ENCODE measurements at regions not wholly inside any gene's neighbourhood (a gene's known extent, or its start where the extent isn't known, plus 50 kb on each side); places are given as distances from the start of the nearest gene placed in this dataset.

- DNase-seq, result no peak
- 88% methylated on average over 2 of the region's 4 CpGs for WGBS (ENCODE audit: insufficient coverage)
- H3K4me3 Mint-ChIP-seq, result no peak overlapping the region
Observed at GRCh38 chr6:170035901-170036304, 255.0 kb downstream of the DLL1 start.

DNA sequence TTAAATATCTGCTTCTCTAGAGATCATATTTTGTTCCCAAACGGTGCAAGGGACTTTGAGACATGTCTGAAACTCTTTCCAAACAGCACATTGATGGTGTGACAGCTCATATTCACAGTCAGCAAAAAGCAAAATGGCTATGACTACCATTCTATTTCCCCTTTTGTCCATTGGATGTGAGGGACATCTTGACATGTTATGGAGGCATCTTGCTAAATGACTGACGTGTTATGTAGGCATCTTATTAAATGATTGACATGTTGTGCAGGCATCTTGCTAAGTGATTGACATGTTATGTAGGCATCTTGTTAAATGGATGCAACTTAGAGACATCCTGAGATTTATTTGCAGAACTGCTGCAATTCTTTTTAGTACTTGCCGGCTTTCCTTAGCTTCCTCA is 255.8 kb downstream of the DLL1 start:
- H3K36me3 ChIP-seq (replicated peaks in 1 of 2; ENCODE audit: control insufficient read depth in 1 of 2, insufficient read depth in 2 of 2, low read length in 2 of 2), result no peaks in the 10 kb centered on the region
- H3K36me3 Mint-ChIP-seq, result peaks cover 1 to 3% of the 10 kb centered on the region in 2 donors
- no peak overlapping the region for H3K27ac Mint-ChIP-seq
- H3K27me3 Mint-ChIP-seq (ENCODE audit: low read depth in 3 of 3), result peaks cover 0 to 9% (median 6%) of the 10 kb centered on the region in 3 donors
- H3K4me3 ChIP-seq (replicated peaks in 1 of 3; ENCODE audit: low read depth in 2 of 3, low read length in 3 of 3), result no peak overlapping the region
- H4K20me1 ChIP-seq (ENCODE audit: insufficient read depth, low read length), result no peaks in the 10 kb centered on the region
- no peak overlapping the region for H3K4me3 Mint-ChIP-seq
- no peak overlapping the region for H3K9ac ChIP-seq (ENCODE audit: insufficient read depth, low read length, poor library complexity, severe bottlenecking)
- WGBS (ENCODE audit: insufficient coverage), result 86% methylated on average over 1 of the region's 3 CpGs
- H3K9me3 ChIP-seq (replicated peaks in 1 of 2; ENCODE audit: control insufficient read depth in 1 of 2, insufficient read depth in 1 of 2, low read length in 2 of 2), result peaks cover 0 to 13% of the 10 kb centered on the region in 2 donors
- TF ChIP-seq, protein P1, sequence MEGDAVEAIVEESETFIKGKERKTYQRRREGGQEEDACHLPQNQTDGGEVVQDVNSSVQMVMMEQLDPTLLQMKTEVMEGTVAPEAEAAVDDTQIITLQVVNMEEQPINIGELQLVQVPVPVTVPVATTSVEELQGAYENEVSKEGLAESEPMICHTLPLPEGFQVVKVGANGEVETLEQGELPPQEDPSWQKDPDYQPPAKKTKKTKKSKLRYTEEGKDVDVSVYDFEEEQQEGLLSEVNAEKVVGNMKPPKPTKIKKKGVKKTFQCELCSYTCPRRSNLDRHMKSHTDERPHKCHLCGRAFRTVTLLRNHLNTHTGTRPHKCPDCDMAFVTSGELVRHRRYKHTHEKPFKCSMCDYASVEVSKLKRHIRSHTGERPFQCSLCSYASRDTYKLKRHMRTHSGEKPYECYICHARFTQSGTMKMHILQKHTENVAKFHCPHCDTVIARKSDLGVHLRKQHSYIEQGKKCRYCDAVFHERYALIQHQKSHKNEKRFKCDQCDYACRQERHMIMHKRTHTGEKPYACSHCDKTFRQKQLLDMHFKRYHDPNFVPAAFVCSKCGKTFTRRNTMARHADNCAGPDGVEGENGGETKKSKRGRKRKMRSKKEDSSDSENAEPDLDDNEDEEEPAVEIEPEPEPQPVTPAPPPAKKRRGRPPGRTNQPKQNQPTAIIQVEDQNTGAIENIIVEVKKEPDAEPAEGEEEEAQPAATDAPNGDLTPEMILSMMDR (IDR thresholded peaks at IDR 0.05), result no peak
- DNase-seq, result no peak
- H3K9me3 Mint-ChIP-seq, result peaks cover 5 to 18% (median 14%) of the 10 kb centered on the region in 7 donors
- peaks cover 14% of the 10 kb centered on the region for H3K4me1 Mint-ChIP-seq
- H3K4me2 ChIP-seq (replicated peaks; ENCODE audit: extremely low read depth, low read length, poor library complexity, severe bottlenecking), result no peak overlapping the region
- H3K27ac ChIP-seq (ENCODE audit: low read depth in 1 of 2, low read length in 2 of 2), result no peak overlapping the region
- intact Hi-C loops (cut with micrococcal nuclease), result loop anchor here in 1 of 2 donors (10.0 kb wide), 1 partner anchor 50 kb away; no protein-coding TSS in a partner anchor
- no peak overlapping the region for H2AFZ ChIP-seq (ENCODE audit: insufficient read depth, low read depth, low read length, poor library complexity, severe bottlenecking)
- H3K79me2 ChIP-seq (ENCODE audit: insufficient read depth, low read length), result no peaks in the 10 kb centered on the region
- H3K4me1 ChIP-seq (ENCODE audit: control insufficient read depth in 1 of 2, insufficient read depth in 2 of 2, low read length in 2 of 2), result peaks cover 9 to 11% of the 10 kb centered on the region in 2 donors
- no peaks in the 10 kb centered on the region for H3K27me3 ChIP-seq (ENCODE audit: control insufficient read depth in 2 of 2, insufficient read depth in 2 of 2, low read length in 2 of 2)

More at GRCh38 chr6:170035901-170036304, 255.0 kb downstream of the DLL1 start:
- Histone ChIP-seq H3K27me3 (ENCODE audit: control insufficient read depth in 2 of 2, insufficient read depth in 2 of 2, low read length in 2 of 2) (no peaks in the 10 kb centered on the region), H3K4me3 (replicated peaks in 1 of 3; ENCODE audit: low read depth in 2 of 3, low read length in 3 of 3) (no peak overlapping the region), H3K9ac (ENCODE audit: insufficient read depth, low read length, poor library complexity, severe bottlenecking) (no peak overlapping the region), H2AFZ (ENCODE audit: insufficient read depth, low read depth, low read length, poor library complexity, severe bottlenecking) (no peak overlapping the region), H3K79me2 (ENCODE audit: insufficient read depth, low read length) (no peaks in the 10 kb centered on the region), H4K20me1 (ENCODE audit: insufficient read depth, low read length) (no peaks in the 10 kb centered on the region), H3K4me1 (ENCODE audit: control insufficient read depth in 1 of 2, insufficient read depth in 2 of 2, low read length in 2 of 2) (peaks cover 9 to 11% of the 10 kb centered on the region in 2 donors), H3K36me3 (replicated peaks in 1 of 2; ENCODE audit: control insufficient read depth in 1 of 2, insufficient read depth in 2 of 2, low read length in 2 of 2) (no peaks in the 10 kb centered on the region), H3K27ac (ENCODE audit: low read depth in 1 of 2, low read length in 2 of 2) (no peak overlapping the region), H3K9me3 (replicated peaks in 1 of 2; ENCODE audit: control insufficient read depth in 1 of 2, insufficient read depth in 1 of 2, low read length in 2 of 2) (peaks cover 0 to 13% of the 10 kb centered on the region in 2 donors), H3K4me2 (replicated peaks; ENCODE audit: extremely low read depth, low read length, poor library complexity, severe bottlenecking) (no peak overlapping the region)
- Mint-ChIP-seq H3K27me3 (ENCODE audit: low read depth in 3 of 3) (peaks cover 1 to 8% (median 5%) of the 10 kb centered on the region in 3 donors), H3K4me1 (peaks cover 14% of the 10 kb centered on the region), H3K27ac (no peak overlapping the region), H3K36me3 (peaks cover 1 to 3% of the 10 kb centered on the region in 2 donors), H3K9me3 (peaks cover 5 to 18% (median 14%) of the 10 kb centered on the region in 7 donors)
- TF ChIP-seq, protein P1 (IDR thresholded peaks at IDR 0.05), result no peak
- intact Hi-C loops (cut with micrococcal nuclease), result loop anchor here in 1 of 2 donors (10.0 kb wide), 1 partner anchor 49 kb away; no protein-coding TSS in a partner anchor

Measured in CD14-positive monocyte (primary cell).